ENCODE measurements at regions not wholly inside any gene's neighbourhood (a gene's known extent, or its start where the extent isn't known, plus 50 kb on each side); places are given as distances from the start of the nearest gene placed in this dataset.

DNA sequence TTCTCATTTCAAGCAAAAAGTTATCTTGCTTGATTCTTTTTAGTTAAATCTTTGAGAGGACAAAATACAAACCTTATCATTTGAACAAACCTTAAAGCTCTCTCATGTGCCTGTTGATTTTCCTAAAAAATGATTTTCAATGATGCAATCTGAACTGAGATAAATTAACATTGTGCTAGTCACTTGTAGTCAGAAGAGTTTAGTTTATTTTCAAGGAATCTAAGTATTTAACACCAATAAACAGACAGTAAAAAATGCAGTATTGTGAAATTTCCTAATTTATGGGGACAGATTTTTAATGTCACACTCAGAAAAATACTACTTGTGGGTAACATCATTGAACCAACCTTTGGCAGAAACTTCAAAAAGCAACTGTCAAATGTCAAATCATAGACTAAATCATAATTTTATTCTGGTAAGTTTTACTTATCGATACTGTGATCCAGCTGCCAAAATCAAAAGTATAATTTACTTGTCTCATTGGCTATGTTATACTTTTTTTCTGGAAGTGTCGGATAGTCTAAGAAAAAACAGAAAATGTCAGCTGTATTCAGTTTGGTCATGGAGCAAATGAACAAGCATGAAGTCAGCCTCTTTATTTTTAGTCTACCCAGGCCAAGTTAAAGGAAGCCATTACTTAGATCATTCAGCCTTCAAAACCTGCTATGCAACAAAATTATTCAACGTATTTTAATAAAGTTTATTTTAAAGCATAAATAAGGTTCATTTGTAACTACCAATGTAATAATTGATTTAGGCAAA, 52.4 kb upstream of the FNDC3B start:
- Histone ChIP-seq H3K27me3 (no peaks in the 10 kb centered on the region), H3K27ac (no peak overlapping the region), H3K4me3 (no peak overlapping the region), H3K9me3 (no peaks in the 10 kb centered on the region), H3K4me1 (peaks cover 0 to 7% (median 0%) of the 10 kb centered on the region in 4 donors), H3K36me3 (no peaks in the 10 kb centered on the region)
- WGBS, 5 donors = 74 to 90% (median 84%) methylated on average over 3 of the region's 3 CpGs
- DNase-seq = no peak
- TF ChIP-seq, protein P1, sequence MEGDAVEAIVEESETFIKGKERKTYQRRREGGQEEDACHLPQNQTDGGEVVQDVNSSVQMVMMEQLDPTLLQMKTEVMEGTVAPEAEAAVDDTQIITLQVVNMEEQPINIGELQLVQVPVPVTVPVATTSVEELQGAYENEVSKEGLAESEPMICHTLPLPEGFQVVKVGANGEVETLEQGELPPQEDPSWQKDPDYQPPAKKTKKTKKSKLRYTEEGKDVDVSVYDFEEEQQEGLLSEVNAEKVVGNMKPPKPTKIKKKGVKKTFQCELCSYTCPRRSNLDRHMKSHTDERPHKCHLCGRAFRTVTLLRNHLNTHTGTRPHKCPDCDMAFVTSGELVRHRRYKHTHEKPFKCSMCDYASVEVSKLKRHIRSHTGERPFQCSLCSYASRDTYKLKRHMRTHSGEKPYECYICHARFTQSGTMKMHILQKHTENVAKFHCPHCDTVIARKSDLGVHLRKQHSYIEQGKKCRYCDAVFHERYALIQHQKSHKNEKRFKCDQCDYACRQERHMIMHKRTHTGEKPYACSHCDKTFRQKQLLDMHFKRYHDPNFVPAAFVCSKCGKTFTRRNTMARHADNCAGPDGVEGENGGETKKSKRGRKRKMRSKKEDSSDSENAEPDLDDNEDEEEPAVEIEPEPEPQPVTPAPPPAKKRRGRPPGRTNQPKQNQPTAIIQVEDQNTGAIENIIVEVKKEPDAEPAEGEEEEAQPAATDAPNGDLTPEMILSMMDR (IDR thresholded peaks at IDR 0.05) = no peak
- TF ChIP-seq EP300 (IDR thresholded peaks at IDR 0.05) (no peak), POLR2AphosphoS5 (IDR thresholded peaks at IDR 0.05) (no peak), POLR2A (IDR thresholded peaks at IDR 0.05) (no peak)
- intact Hi-C loops (cut with DNase I; ENCODE audit: low total_unique reads) = no loop called here
